ENCODE measurements at regions not wholly inside any gene's neighbourhood (a gene's known extent, or its start where the extent isn't known, plus 50 kb on each side); places are given as distances from the start of the nearest gene placed in this dataset.

DNA sequence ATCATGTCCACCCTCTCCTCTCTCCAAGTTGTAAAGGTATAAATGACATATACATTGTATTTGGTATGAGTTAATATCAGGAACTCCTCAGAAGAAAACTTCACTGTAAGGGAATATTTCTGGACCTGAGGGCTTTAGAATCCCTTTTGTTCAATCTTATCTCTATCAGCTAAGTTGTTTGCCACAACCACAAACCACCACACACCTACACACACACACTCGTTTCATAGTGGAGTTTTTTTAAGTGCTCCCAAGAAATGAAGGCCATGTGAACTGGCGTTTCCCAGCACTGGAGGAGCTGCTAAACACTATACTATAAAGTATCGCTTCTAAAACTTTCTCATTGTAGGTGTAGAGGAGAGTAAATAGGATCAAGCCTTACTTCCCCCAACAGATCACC is 64.8 kb upstream of the GHITM start:
- Mint-ChIP-seq H3K4me1 (ENCODE audit: low read depth) (no peaks in the 10 kb centered on the region), H3K27ac (no peak overlapping the region), H3K4me3 (no peak overlapping the region), H3K27me3 (peaks cover 19% of the 10 kb centered on the region), H3K9me3 (no peaks in the 10 kb centered on the region), H3K36me3 (ENCODE audit: low read depth) (no peaks in the 10 kb centered on the region)
- DNase-seq, result no peak

- H3K9me3 Mint-ChIP-seq, result no peaks in the 10 kb centered on the region
- no peaks in the 10 kb centered on the region for H3K4me1 Mint-ChIP-seq (ENCODE audit: low read depth)
- peaks cover 19% of the 10 kb centered on the region for H3K27me3 Mint-ChIP-seq
- no peak overlapping the region for H3K4me3 Mint-ChIP-seq
- no peaks in the 10 kb centered on the region for H3K36me3 Mint-ChIP-seq (ENCODE audit: low read depth)
- H3K27ac Mint-ChIP-seq, result no peak overlapping the region
- DNase-seq, result no peak
Observed at GRCh38 chr10:84075226-84076046, 63.9 kb upstream of the GHITM start.

GRCh38 chr10:84076047-84076388 is 63.3 kb upstream of the GHITM start:
- DNase-seq, result no peak
- Mint-ChIP-seq H3K27me3 (peaks cover 19% of the 10 kb centered on the region), H3K4me1 (ENCODE audit: low read depth) (no peaks in the 10 kb centered on the region), H3K27ac (no peak overlapping the region), H3K9me3 (no peaks in the 10 kb centered on the region), H3K4me3 (no peak overlapping the region), H3K36me3 (ENCODE audit: low read depth) (no peaks in the 10 kb centered on the region)

DNA sequence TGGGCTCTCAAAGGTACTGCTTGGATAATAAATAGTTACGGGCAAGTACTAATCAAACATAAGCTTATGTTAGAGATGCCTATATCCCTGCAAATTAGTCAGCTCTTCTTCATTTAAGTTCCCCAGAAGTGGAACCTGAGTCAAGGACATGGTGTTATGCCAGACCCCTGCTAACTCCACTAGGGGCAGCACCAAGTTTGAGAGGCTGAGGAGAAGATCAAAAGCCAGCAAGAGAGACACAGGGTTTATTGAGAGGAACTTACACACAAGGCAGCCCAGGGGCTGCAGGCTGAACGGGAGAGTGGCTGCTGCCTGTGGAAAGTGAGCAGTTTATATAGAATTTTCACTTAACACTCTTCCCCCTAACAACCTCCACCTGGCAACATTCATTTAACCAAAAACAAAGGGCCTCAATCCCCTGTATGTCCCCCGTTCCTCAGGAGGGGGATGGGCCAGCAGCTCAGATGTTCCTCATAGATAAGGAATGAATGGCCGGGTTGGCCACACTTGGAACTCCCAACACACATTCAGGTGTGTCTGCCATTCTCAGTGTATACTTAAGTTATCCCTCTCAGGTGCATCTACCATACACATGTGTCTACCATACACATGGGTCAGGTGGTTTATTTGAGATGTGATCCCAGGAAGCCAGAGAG is 62.6 kb upstream of the GHITM start:
- H3K36me3 Mint-ChIP-seq (ENCODE audit: low read depth), result no peaks in the 10 kb centered on the region
- no peaks in the 10 kb centered on the region for H3K9me3 Mint-ChIP-seq
- H3K27me3 Mint-ChIP-seq, result peaks cover 19% of the 10 kb centered on the region
- H3K4me3 Mint-ChIP-seq, result no peak overlapping the region
- no peak overlapping the region for H3K27ac Mint-ChIP-seq
- DNase-seq, result no peak
- H3K4me1 Mint-ChIP-seq (ENCODE audit: low read depth), result no peaks in the 10 kb centered on the region

DNA sequence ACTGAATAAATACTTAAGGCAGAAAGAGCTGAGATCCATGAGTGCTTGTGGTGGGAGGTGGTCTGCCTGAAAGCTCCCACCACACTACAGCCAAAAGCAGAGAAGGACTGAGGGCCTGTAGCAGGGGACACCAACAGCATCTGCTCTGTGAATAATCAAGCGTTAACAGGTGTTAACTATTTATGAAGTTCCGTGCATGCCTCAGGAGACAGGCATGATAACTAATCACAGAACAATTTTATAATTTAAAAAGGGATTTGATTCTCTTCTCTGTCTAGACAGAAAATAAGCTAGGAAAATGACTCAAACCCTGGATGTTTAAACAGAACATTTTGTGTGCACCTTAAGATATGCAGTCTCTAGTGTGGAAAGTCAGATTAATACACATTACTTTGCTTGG is 61.5 kb upstream of the GHITM start:
- no peak overlapping the region for H3K27ac Mint-ChIP-seq
- no peaks in the 10 kb centered on the region for H3K9me3 Mint-ChIP-seq
- H3K4me1 Mint-ChIP-seq (ENCODE audit: low read depth), result no peaks in the 10 kb centered on the region
- no peaks in the 10 kb centered on the region for H3K36me3 Mint-ChIP-seq (ENCODE audit: low read depth)
- H3K27me3 Mint-ChIP-seq, result peaks cover 25% of the 10 kb centered on the region
- no peak for DNase-seq
- no peak overlapping the region for H3K4me3 Mint-ChIP-seq

- peaks cover 24% of the 10 kb centered on the region for H3K27me3 Mint-ChIP-seq
Observed at GRCh38 chr10:84078771-84079170, 60.5 kb upstream of the GHITM start.

GRCh38 chr10:84084342-84084741 is 55.0 kb upstream of the GHITM start:
- H3K27me3 Mint-ChIP-seq, result peaks cover 32% of the 10 kb centered on the region
- H3K9me3 Mint-ChIP-seq, result peaks cover 2% of the 10 kb centered on the region
- no peaks in the 10 kb centered on the region for H3K4me1 Mint-ChIP-seq (ENCODE audit: low read depth)

More at GRCh38 chr10:84078771-84079170, 60.5 kb upstream of the GHITM start:
- no peak for DNase-seq
- Mint-ChIP-seq H3K4me3 (no peak overlapping the region), H3K4me1 (ENCODE audit: low read depth) (no peaks in the 10 kb centered on the region), H3K36me3 (ENCODE audit: low read depth) (no peaks in the 10 kb centered on the region), H3K27ac (no peak overlapping the region), H3K9me3 (no peaks in the 10 kb centered on the region)

DNA sequence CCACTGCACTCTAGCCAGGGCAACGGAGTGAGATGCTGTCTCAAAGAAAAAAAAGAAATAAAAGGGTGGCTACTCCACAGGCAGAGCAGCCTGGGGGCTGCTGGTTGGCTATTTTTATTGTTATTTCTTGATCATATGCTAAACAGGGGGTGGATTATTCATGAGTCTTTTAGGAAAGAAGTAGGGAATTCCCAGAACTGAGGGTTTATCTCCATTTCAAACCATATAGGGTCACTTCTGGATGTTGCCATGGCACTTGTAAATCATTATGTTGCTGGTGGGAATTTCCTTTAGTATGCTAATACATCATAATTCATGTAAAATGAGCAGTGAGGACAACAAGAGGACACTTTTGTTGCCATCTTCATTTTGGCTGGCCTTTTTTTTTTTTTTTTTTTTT is 52.1 kb upstream of the GHITM start:
- Mint-ChIP-seq H3K4me1 (ENCODE audit: low read depth) (no peaks in the 10 kb centered on the region), H3K27ac (no peak overlapping the region), H3K4me3 (no peak overlapping the region), H3K27me3 (peaks cover 30% of the 10 kb centered on the region), H3K36me3 (ENCODE audit: low read depth) (no peaks in the 10 kb centered on the region), H3K9me3 (peaks cover 2% of the 10 kb centered on the region)
- DNase-seq, result no peak

More at GRCh38 chr10:84084342-84084741, 55.0 kb upstream of the GHITM start:
- no peak for DNase-seq
- H3K36me3 Mint-ChIP-seq (ENCODE audit: low read depth), result no peaks in the 10 kb centered on the region
- no peak overlapping the region for H3K27ac Mint-ChIP-seq
- no peak overlapping the region for H3K4me3 Mint-ChIP-seq

- H3K27me3 Mint-ChIP-seq, result peaks cover 19% of the 10 kb centered on the region
- no peaks in the 10 kb centered on the region for H3K36me3 Mint-ChIP-seq (ENCODE audit: low read depth)
- no peaks in the 10 kb centered on the region for H3K4me1 Mint-ChIP-seq (ENCODE audit: low read depth)
- H3K9me3 Mint-ChIP-seq, result peaks cover 2% of the 10 kb centered on the region
- no peak overlapping the region for H3K4me3 Mint-ChIP-seq
- no peak for DNase-seq
- no peak overlapping the region for H3K27ac Mint-ChIP-seq
Observed at GRCh38 chr10:84088626-84089025, 50.7 kb upstream of the GHITM start.

DNA sequence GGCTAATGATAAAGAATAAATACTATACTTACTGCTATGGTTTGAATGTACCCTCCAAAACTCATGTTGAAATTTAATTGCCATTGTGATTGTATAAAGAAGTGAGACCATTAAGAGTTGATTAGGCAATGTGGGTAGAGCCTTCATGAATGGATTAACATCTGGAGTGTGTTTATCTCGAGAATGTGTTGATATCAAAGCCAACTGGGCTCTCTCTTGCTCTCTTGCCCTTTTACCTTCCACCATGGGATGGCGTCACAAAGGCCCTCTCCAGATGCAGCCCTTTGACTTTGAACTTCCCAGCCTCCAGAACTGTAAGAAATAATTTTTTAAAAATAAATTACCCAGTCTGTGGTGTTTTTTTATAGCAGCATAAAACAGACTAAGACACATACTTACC is 50.1 kb upstream of the GHITM start:
- Mint-ChIP-seq H3K27ac (no peak overlapping the region), H3K9me3 (peaks cover 2% of the 10 kb centered on the region), H3K4me1 (ENCODE audit: low read depth) (no peaks in the 10 kb centered on the region), H3K27me3 (peaks cover 19% of the 10 kb centered on the region), H3K4me3 (no peak overlapping the region), H3K36me3 (ENCODE audit: low read depth) (no peaks in the 10 kb centered on the region)
- DNase-seq, result no peak

All from activated T-cell treated with anti-CD3 and anti-CD28 coated beads, Interleukin-2, amount 50 U/mL, for 24 hours (primary cell).